Endothelial cell of hepatic sinusoid (primary cell): ENCODE measurements at regions not wholly inside any gene's neighbourhood (a gene's known extent, or its start where the extent isn't known, plus 50 kb on each side); places are given as distances from the start of the nearest gene placed in this dataset.

Experiments used
- in situ Hi-C: cut with HindIII; loops from 2 replicates; pipeline ENCODE4 v1.10.0; 2017; ENCODE audit warnings: low sequenced_read_pairs

DNA sequence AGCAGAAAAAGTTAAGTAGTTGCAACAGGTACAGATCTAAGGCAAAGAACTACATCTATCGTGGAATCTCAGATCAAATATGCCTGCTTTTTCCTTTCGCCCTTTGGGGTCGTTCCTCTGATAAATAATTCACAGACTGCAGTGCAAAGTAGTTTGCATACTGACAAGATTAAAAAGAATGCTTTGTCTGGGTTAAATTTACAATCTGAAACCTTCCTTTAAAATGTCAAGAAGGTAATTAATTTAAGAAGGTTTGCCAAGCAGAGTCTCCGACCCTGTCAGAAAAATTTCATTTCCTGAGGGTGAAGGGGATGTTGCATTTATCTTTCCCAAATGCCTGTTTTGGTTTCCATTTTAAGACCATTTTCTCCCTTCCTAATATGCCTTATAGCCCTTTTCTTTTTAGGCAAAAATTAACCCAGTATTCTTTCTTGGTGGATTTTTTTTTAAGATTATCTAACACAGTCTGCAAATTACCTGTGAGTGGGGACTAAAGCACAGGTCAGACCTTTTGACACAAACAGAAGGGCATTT, 406.9 kb downstream of the LRIG3 start:
- in situ Hi-C loops, result no loop called here

DNA sequence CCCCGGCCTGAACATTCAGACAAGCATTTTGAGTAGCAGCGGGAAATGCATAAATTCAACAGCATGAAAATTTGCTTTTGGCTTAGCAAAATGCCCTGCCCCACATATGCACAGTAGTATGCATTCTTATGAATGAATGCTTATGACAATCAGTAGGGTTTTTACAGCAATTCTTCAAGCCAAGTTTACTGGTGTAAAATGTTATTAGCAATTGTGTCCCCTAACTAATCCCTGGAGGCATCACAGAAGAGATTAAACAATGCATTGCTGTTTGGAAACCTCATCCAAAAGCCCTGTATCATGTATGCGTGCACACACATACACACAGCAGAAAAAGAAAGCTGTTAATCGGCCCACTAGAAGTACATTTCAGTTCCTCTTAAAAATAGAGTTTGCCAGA, 406.5 kb downstream of the LRIG3 start:
- in situ Hi-C loops, result no loop called here

GRCh38 chr12:58519839-58520238, 400.5 kb downstream of the LRIG3 start:
- in situ Hi-C loops, result no loop called here

DNA sequence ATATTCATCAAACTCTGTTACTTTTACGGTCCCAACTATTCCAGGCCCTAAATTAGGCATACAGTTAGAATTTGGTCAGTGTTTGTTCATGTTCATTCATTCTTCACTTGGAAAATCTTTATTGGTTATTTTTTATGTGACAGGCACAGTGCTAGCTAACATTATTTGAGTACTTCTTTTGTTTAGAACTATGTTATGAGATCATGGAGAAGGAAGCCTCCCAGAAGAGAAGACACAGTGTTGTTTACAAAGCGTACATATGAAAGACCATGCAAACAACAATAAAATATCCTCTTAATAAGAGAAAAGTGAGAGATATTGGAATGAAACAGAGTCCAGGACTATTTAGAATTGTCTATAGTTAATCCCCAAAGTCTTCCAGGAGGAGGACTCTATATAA, 399.2 kb downstream of the LRIG3 start:
- in situ Hi-C loops, result no loop called here

DNA sequence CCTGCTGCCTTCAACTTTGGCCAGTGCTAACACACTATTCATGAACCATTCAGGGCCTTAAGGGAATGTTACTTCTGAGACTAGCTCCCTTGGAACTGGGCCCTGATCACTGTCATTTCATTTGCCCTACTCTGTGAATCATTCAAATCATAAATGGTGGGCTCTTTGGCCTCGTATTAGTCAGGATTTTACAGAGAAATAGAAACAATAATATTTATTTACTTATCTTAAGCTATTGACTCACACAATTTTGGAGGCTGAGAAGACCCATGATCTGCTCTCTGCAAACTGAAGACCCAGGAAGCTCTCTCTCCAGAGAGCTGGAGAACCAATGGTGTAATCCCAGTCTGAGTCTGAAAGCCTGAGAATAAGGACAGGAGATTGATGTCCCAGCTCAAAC, 398.5 kb downstream of the LRIG3 start:
- in situ Hi-C loops, result no loop called here

- in situ Hi-C loops, result no loop called here
Measured at GRCh38 chr12:58523360-58523759, 396.9 kb downstream of the LRIG3 start.

- in situ Hi-C loops, result no loop called here
Measured at GRCh38 chr12:58528271-58528670, 392.0 kb downstream of the LRIG3 start.

DNA sequence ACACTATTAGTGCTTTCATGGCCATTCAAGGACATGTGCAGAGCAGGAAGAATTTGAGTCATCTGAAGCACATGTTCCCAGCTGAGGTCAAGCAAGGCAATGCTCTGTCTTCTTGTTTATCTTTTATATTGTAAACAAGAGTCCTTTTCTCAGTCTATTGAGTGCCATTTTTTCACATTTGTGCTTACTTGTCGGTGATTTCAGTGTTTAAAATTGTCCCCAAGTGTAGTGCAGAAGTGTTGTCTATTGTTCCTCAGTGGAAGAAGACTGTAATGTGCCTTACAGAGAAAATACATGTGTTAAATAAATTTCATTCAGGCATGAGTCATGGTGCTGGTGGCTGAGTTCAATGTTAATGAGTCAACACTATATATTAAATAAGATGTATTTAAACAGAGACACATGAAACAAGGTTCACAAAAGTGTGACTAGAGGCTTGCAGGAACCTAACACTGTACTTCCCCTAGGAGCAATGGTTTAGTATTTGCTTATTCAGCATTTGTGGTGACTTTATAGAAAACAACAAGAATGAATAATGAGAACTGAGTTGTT, 391.1 kb downstream of the LRIG3 start:
- in situ Hi-C loops, result no loop called here

- in situ Hi-C loops, result loop anchor here (10.0 kb wide), 1 partner anchor 225 kb away; no protein-coding TSS in a partner anchor
Measured at GRCh38 chr12:58529897-58530741, 390.2 kb downstream of the LRIG3 start.

GRCh38 chr12:58530742-58531062, 389.6 kb downstream of the LRIG3 start:
- in situ Hi-C loops, result loop anchor here (10.0 kb wide), 1 partner anchor 224 kb away; no protein-coding TSS in a partner anchor

DNA sequence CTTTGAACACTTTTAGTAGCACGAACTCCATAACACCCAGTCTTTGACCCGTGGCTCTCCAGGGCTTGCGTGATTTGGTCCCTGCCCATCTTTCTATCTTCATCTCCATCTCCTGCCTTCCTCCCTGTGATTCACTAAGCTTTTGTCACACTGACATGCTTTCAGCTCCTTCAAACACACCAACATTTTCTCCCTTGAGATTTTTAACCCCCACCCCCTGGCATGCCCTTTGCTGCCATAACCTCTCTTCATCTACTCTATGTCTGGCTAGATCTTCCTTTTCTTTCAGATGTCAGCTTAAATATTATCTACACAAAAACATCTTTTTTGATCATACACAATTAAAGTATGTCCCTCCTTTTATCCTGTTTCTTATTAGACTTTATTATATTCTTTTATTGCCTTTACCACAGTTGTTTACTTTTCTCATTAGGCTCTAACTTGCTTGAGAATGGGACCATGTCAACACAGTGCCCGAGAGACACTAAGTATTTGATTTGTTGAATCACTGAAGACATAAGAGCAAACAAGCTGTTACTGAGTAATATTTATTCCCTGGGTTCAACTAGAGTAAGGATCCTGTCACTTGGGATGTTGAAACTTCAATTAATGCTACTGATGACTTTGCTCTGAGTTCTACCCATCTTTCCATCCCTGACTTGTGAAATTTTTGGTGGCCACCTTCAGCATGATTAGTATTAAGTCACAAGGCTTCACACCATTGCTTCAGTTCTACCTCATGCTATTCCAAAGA, 387.3 kb downstream of the LRIG3 start:
- in situ Hi-C loops, result loop anchor here (10.0 kb wide), 1 partner anchor 222 kb away; no protein-coding TSS in a partner anchor

- in situ Hi-C loops, result loop anchor here (10.0 kb wide), 1 partner anchor 221 kb away; no protein-coding TSS in a partner anchor
Measured at GRCh38 chr12:58533652-58534051, 386.7 kb downstream of the LRIG3 start.

GRCh38 chr12:58537278-58537677, 383.0 kb downstream of the LRIG3 start:
- in situ Hi-C loops, result loop anchor here (10.0 kb wide), 1 partner anchor 218 kb away; no protein-coding TSS in a partner anchor

DNA sequence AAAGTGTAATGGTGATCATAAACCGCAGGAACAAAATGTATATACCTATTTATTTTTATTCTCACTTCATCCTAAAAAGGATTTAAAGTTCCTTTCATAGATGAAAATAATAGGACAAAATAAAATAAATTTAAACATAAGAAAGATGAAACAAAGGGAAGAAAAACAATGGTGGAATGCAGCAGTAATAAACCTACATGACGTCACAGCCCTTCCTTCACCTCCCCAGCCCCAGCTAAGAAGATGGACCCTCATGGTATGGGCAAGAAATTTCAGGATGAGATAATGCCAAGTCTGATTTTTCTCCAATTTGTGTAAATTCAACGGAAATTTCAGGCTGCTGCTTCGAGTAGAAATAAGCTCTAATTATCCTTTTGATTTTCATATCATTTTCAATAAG, 381.0 kb downstream of the LRIG3 start:
- in situ Hi-C loops, result loop anchor here (10.0 kb wide), 1 partner anchor 216 kb away; no protein-coding TSS in a partner anchor

DNA sequence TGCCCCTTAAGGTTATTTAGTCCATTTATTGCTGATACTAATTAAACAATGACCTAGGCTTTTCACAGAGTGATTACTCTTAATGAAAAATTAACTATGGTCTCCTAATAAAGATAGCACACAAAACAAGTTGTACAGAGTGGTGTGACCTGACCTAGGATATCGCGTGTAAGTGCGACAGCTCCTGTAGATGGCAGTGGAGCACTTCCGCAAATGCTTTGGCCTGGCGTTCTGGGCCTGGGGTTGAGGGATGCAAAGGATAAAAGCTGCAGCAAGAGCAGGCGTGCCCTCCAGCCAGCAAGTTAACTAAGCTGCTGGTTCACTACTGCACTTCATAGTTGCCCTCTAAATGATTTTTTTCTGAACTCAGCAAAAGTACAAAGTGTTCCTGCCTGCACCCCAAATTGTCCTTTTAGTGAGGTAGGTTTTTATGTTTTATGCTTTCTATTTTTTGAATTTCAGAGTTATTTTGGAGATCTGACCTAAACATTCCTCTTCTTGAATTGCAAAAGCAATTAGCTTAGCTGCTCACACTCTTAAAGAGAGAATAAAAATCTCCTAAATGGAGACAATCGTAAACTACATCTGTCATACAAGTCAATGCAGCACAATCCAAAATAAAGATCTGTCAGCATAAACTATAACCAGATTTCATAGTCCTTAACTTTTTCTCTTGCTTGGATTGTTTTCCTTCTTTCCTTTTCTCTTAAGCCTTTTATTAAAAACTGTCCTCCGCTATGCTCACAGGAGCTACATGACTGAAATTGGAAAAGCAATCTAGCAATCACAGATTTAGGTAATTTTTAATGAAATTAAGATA, 379.6 kb downstream of the LRIG3 start:
- in situ Hi-C loops, result no loop called here

DNA sequence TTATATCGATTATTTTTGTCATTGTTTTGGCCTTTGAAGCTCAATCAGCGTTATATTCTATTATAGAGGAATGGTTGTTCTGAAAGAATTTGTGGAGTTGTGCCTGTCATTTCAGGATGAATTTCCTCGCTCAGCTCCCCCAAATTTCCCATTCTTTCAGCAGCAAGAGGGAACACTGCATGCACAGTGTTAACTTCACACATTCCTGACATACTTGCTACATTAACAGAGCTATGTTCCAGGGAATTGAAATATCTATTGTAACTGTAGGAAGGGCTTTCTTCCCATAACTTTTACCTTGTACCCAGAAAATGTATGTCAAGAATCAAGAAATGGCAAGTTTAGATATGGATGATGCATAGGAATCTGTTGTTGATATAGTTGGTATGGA, 379.0 kb downstream of the LRIG3 start:
- in situ Hi-C loops, result no loop called here

GRCh38 chr12:58544281-58544680, 376.0 kb downstream of the LRIG3 start:
- in situ Hi-C loops, result no loop called here

GRCh38 chr12:58547217-58547616, 373.1 kb downstream of the LRIG3 start:
- in situ Hi-C loops, result no loop called here

DNA sequence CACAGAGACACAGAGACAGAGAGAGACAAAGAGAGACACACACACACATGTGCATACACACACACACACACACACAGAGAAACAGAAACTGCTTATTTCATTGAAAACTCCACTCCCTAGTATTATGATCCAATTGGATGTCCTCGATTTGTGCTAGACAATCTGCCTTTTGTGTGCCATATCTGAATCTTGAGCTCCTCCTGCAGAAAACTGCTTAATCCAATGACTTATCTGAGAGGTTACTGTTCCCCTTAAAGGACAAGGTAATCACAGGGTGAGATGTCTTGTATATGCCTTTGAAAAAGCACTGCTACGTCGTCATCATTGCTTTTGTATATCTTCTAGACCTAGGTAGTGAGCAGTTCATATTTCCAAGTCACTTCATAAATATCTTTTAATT, 371.5 kb downstream of the LRIG3 start:
- in situ Hi-C loops, result no loop called here

DNA sequence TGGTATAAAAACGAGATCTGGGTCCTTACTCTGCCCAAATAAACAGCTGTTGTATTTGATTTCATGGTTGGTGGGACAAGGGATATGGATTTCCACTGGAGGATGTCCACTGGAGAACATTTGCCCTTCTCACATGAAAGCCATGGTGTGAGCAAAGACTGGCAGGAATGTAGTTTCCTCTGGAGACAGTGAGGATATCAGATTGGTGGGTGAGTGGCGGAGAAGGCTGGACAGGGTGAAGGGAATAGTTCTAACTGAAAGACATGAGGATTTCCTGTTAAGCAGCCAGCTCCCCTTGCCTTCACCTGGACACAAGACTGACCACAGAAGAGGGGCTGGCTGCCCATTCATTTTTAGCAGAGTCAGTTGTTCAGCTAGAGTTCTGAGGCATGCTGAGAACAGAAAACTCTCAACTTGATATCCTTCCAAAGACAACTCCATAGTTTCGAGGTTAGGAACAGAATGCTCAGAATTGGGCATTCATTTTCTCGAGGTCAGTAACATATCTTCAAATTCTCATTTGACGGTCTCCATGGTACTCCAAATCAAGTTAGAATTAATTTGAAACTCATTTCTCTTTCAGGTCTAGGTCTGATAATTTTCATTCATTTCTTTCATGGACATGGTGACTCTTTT, 365.7 kb downstream of the LRIG3 start:
- in situ Hi-C loops, result no loop called here
